ENCODE measurements at regions not wholly inside any gene's neighbourhood (a gene's known extent, or its start where the extent isn't known, plus 50 kb on each side); places are given as distances from the start of the nearest gene placed in this dataset.

DNA sequence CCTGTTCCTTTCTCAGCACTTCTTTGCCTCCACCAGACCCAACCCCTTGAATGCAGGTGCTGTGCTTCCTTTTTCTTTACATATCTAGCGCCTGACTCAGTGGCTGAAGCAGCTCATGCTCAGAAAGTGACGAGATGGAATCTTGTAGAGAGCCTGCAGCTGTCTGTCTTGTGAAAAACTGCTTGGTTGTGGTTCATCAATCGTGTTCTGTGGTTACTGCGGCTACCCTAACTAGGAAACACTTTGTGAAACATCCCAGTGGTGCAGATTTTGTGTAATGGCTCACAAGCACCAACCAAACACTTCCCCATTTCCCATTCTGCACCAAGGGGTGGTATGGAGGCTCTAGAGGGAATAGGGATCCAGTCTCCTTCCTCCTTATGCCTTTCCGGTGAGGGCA, 307.2 kb upstream of the MMADHC start:
- no peak for TF ChIP-seq POLR2AphosphoS5 (IDR thresholded peaks at IDR 0.05; ENCODE audit: low read depth, low read length)
- TF ChIP-seq POLR2A (IDR thresholded peaks at IDR 0.05; ENCODE audit: low read depth, low read length): no peak
- TF ChIP-seq TAF1 (IDR thresholded peaks at IDR 0.05; ENCODE audit: borderline replicate concordance, low read depth, low read length): no peak
